Esophagus muscularis mucosa (tissue), 4 donors: ENCODE measurements at regions not wholly inside any gene's neighbourhood (a gene's known extent, or its start where the extent isn't known, plus 50 kb on each side); places are given as distances from the start of the nearest gene placed in this dataset.

Source experiments
- CTCF ChIP-seq, 3 experiments: fragments of 200-600 bp in 2 of 3; fragments of 450-650 bp in 1 of 3; sonication (generic) in 2 of 3; IDR thresholded peaks; one replicate each; pipeline ENCODE4 v1.5.1; 2017 to 2019; ENCODE audit warnings: antibody characterized with exemption in 3 of 3, mild to moderate bottlenecking in 2 of 3, moderate library complexity in 1 of 3
- EP300 ChIP-seq: sonication (generic); formaldehyde crosslinking; IDR thresholded peaks from one replicate; pipeline ENCODE4 v1.6.1; 2017; ENCODE audit warnings: antibody characterized with exemption
- POLR2A ChIP-seq: fragments of 450-650 bp; IDR thresholded peaks from one replicate; pipeline ENCODE4 v1.6.1; 2017; ENCODE audit warnings: antibody characterized with exemption, moderate library complexity, mild to moderate bottlenecking, low read depth
- POLR2AphosphoS5 ChIP-seq, 2 donors: sonication (generic); formaldehyde crosslinking; IDR thresholded peaks; one replicate each; pipeline ENCODE4 v1.6.1; 2017; ENCODE audit warnings: antibody characterized with exemption in 2 of 2

- TF ChIP-seq CTCF (IDR thresholded peaks at IDR 0.05) (no peak), POLR2AphosphoS5 (IDR thresholded peaks at IDR 0.05) (no peak), POLR2A (no peak), EP300 (no peak)
Measured at GRCh38 chr2:103879101-103879500, 974.8 kb upstream of the POU3F3 start.
